Hematopoietic multipotent progenitor cell treated with erythropoietin and hydrocortisone succinate and interleukin-3 and kit ligand, for 15 days (in vitro differentiated cells): ENCODE measurements at regions not wholly inside any gene's neighbourhood (a gene's known extent, or its start where the extent isn't known, plus 50 kb on each side); places are given as distances from the start of the nearest gene placed in this dataset.

ENCODE experiments used
- DNase-seq: peaks from one replicate; pipeline ENCODE4 v3.0.0-alpha.2; 2015; ENCODE audit warnings: low spot score

DNA sequence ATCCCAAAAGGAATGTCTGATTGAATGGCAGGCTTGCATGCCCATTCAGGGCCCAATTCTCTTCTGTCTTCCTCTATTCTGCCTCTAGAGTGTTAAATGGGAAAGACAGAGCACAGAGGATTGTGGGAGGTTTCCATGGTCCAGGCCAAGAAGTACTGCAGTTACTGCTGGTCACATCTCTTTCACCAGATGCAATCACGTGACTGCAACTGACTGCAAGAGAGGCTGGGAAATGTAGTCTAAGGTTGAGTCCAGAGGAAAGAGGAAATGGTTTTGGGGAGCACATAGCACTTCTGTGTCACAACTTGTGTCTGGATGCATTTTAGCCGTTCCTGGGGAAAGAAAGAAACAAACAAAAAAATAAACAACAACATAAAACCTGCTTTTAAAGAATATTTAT lies 336.4 kb upstream of the BTBD3 start:
- no peak for DNase-seq

DNA sequence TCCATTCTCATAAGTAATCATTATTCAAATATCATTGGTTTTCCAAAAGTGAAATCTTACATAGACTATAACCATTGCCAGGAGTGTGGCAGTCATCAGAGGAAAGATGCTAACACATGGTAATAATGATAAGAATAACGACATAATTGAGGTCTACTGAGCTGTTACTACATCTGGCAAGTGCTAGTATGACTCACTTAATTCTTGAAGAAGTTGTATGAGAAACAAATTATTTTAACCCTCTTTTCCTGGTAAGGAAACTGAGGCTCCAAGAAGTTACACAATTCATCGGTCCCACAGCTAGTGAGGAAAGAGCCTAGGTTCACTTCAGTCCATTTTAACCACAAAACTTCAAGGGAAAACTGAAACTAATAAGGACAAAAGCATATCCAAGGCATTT lies 335.6 kb upstream of the BTBD3 start:
- no peak for DNase-seq

DNA sequence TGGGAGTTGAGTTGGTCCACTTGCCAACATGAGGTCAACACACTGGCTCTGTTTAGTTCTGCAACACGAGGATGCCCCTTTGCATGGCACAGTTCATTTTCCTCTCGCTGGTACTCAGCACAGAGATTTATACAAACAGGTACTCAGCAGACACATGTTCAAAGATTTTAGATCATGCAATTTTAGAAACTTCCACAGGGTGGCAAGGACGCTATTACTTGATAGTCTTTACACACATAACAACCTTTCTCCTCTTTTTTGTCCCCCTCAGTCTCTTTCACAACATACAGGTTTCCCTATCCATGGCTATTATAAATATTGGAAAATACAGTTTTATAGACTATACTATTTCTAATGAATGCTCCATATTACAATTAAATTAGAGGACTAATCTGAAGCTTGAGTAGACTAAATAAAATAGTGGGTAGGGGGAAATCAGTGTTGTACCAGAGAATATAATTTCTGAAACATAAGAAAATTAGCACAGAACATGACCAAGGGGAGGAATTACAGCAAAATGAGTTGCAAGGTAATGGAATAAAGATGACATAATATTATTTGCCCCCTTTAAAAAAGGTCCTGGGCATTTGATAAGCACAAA lies 331.8 kb upstream of the BTBD3 start:
- DNase-seq = no peak

DNA sequence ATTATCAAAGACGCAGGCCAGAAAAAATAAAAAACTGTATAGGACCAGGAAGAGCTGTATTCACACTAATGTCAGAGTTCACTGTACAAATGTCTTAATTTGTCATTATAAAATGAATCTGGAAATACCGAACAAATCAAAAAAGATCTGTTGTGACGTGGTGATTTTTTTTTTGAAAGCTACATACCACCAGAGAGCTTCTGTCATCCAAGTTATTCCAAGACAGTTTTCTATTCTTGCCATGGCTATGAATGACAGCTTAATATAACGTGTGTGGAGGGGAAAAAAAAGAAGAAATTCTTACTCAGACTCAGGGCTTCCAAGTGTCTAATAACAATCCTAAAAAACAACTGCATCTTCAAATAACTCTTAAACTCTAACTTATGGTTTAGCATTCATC lies 328.8 kb upstream of the BTBD3 start:
- no peak for DNase-seq

DNA sequence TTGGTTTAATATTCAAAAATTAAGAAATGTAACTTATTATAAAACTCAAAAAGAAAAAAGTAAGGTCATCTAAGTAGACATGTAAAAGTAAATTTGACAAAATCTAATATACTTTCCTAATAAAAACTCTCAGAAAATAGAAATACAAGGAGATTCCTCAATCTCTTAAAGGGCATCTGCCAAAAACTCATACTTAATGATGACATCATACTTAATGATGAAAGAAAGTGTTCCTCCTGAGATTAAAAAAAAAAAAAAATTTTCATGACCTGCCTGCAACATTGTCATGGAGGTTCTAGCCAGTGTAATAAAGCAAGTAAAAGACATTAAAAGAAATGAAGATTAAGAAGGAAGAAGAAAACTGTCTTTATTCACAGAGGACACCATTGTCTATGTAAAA lies 325.7 kb upstream of the BTBD3 start:
- DNase-seq = no peak

DNA sequence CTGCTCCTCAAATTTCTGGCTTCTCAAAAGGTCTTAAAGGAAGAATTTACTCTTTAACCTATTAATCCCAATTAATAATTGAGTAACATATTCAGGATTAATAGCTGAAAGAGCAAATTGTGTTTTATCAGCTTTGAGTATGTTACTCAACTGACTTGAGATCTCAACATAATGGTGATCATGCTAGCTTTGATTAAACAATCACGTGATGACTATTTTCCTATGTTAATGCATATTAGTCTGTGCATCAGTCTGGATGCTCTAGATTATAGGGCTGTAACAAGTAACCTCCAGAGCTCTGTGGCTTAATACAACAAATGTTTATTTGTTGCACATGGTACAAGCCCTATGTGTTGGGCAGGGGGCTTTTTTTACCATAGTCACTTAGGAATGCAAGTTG lies 313.4 kb upstream of the BTBD3 start:
- no peak for DNase-seq

DNA sequence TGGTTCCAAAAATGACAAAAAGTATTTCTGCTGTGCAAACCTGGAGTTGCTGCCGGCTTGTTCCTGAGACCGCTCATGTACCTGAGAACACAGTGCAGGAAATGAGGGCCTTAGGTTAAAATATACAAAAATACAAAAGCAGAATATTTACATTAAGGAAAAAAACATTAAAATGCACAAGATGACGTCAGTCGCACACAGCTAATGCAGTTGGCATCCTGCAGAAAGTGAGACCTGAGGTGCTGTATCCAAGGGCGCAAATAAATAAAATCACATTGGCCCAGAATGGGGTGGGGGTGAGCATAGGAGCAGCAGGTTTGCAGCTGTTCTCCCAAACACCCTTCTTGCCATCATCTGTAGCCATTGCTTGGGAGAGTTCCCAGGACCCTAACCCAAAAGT lies 310.6 kb upstream of the BTBD3 start:
- no peak for DNase-seq

DNA sequence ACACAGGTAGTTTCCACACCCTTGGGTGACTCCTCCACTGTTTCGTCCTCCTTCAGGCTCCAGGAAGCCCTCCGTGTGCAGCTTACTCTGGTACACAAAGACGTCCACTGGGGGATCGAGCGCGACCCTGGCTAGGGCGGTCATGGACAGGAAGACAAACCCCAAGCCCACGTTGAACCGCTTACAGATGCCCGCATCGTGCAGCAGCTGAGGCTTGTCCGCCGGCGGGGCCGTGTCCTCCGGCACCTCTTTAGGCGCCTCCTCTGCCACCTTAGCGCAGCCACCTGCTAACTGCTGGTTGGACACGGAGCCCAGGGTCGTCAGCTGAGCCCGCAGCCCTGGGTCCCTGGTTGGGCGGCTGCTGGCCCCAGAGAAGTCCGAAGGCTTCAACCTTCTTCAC lies 309.0 kb upstream of the BTBD3 start:
- DNase-seq = no peak

DNA sequence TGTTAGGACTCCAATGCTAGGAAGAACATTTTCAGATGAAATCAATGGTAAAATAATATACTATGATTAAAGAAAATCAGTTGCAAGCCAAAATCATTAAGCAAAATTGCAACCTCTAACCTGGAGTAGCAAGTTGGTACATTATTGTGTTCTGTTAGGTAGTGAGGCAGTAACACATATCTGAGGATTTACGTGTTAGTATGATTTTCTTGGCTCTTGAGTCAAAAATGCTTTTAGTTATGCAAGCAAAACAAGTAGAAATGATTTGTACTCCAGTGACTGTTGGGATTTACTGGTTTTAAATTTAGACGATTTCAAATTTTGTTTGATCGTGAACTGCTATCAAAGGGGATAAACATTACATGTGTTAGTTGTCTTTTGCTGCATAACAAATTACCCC lies 293.0 kb upstream of the BTBD3 start:
- DNase-seq = no peak

DNA sequence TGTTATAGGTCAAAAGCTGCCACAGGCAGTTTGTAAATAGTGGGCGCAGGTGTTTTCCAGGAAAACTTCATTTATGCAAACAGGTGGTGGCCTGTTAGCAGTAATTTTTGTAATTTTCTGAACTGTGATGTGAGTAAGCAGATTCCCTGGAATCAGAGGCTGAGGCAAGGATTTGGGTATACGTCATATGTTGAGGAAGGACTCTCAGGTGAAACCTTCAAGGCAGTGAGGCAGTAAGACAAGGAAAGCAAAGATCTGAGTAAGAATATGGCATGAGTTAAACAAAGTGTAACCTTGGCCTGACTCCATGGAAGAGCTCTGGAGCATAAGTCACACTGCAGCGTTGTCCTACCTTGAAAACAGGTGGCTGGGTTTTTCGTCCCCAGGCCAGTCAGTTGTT lies 291.1 kb upstream of the BTBD3 start:
- DNase-seq = no peak

DNA sequence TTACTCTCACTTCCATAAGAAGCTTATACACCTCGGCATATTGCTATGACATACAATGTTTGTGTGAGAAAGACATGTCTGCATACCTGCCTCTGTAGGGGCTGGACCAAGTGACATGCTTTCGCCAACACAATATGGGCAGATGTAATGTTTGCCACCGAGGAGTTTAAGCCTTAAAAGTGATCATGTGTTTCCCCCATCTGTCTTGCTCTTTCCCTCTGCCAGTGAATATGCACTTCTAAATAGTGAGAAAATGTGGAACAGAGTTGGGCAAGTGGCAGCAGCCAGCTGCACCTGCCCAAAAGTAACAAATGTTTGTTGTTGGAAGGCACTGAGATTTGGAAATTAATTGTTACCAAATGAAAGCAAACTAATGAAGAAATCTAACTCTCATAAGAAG lies 274.8 kb upstream of the BTBD3 start:
- no peak for DNase-seq

DNA sequence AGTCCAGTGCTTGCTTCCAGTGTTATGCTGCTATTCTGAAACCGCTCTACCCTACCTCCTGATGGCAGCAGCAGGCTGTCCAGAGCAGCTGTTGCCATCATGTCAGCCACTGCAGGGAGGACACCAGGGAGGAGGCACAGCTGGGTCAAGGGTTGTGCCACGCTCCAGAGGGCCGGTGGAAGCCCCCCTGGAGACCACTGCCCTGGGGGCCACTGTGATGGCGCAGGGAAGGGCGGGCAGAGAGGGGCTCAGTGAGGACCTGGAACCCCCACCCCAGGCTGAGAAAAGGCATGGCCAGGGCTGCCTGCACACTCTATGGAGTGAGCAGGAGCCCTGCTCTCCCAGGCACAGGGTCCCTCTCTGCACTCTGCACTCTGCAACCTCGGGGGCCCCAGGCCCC lies 271.3 kb upstream of the BTBD3 start:
- no peak for DNase-seq

DNA sequence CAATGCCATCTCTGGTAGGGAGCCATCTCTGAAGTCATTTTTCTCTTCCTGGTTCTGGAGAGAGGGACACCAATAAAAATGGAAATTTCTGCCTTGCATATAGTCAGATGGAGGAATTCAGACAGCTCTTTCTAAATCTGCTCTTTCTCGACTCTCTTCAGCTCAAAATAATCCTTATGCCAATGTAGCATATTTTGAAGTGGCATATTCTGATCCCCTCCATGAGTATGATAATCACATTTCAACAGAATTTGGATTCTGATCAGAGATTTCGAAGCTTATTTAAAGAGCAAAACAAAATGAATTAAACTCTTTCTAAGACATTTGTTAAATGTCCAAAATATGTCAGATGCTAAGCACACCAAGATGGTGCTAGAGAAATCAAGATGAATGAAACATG lies 267.1 kb upstream of the BTBD3 start:
- no peak for DNase-seq

DNA sequence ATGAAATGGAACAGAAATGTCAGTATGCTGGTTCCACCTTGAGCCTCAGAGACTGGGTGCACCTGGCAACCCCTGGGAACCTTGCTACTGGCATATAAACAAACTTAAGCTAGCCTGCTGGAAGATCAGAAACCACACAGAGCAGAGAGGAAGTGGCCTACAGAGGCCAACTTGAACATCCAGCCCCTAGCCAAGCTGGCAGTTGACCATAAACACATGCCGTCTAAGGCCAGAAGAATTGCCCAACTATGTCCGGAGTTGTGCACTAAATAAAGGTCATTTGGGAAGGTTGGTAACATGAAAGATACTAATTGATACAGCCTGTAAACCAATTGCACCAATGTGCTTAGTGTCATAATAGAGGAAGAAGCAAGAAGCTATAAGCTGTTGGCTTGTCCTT lies 266.6 kb upstream of the BTBD3 start:
- no peak for DNase-seq

DNA sequence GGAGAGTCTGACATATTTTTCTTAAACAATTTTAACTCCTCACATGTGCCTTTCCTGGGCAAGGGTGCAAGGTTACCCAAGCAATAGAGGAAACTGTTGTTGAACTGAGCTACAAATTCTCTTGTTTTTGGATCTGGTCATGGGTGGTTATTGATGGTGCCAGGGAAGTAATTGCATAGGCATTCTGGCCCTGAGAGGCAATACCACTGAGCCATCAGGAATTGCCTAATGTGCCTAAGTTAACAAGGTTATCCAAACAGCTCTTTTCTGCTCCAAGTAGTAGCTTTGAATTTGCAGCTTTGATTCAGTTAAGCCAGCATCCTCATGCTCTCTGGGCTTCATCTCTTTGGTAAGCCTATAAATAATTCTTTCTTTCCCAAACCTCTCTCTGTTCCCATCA lies 266.0 kb upstream of the BTBD3 start:
- DNase-seq = no peak

DNA sequence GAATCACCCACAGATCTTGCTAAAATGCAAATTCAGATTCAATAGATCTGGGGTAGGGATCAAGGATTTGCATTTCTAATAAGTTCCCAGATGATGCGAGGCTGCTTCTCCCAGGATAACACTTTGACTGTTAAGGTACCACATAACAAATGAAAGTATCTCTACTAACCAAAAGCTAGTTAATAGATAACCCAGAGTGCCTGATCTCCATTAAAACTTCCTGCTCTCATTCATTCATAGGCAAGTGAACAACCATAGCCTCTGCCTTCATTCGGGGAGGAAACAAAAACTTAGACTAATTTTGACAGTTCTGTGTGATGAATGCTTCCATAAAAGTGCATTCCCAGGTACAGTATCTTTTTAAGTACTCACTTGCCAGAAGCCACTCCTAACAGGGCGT lies 265.6 kb upstream of the BTBD3 start:
- no peak for DNase-seq

DNA sequence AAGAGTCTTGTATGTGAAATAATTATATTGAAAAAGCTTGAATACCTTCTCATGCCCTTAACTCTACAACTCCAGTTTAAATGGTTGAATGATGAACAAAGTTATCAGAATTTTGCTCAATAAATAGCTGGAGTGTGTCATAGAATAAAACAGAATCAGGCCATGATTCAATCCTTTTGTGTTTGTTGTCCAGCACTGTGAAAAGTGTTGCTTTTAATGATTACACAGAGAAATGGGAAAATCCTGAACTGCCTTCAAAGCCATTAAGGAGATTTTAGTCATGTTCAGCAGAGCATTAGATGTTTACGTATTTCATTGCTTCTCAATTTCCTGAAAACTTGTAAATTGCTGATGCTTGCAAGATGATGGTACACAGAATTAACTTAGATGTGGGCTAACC lies 262.9 kb upstream of the BTBD3 start:
- DNase-seq = no peak

DNA sequence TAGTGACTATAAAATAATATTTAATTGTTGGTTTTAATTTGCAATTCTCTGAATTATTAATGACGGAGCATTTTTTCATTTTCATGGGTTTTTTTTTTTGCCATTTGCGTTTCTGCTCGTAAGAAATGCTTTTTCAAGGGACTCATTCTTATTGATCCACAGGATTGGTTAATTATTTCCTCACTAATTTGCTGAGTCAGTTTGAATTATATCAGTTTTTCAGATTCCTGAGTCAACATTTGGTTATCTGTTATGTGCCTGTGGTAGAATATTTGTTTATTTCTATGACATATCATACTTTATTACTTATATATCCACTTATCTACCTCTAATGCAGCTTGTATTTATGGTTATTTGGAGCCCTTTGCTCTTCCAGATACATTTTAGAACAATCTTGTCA lies 257.0 kb upstream of the BTBD3 start:
- DNase-seq = no peak

DNA sequence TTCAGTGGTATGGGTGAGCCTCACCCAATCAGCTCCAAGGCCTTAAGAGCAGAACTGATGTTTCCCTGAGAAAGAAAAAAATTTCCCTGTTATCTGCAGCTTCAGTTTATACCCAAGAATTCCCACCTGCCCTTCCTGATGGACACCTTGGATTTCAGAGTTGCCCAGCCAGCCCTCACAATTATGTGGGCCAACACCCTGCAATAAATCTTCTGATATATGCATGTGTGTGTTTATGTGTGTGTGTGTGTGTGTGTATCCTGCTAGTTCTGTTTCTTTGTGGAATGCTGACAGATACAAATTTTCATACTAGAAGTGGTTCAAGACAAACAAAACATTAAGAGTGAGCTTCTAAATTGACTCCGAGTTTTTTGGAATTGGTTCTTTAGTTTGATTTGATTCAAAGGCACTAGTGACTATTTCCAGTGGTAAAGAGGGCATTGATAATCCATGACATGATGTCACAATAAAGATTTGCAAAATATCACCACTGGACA lies 246.6 kb upstream of the BTBD3 start:
- DNase-seq = no peak

DNA sequence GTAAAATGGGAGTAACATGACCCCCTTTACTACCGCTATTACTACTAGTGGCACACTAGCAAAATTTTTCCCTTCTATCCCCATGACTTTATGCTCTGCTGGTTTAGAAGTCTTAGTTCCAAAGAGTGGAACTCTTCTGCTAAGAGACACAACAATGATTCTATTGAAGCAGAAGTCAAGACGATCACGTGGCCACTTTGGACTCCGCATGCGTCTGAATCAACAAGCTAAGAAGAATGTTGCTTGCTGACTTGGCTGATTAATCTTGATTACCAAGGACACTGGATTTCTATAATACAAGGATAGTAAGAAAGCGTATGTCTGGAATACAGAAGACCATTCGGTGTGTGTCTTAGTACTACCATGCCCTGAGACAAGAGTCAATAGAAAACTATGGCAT lies 244.7 kb upstream of the BTBD3 start:
- DNase-seq = no peak

DNA sequence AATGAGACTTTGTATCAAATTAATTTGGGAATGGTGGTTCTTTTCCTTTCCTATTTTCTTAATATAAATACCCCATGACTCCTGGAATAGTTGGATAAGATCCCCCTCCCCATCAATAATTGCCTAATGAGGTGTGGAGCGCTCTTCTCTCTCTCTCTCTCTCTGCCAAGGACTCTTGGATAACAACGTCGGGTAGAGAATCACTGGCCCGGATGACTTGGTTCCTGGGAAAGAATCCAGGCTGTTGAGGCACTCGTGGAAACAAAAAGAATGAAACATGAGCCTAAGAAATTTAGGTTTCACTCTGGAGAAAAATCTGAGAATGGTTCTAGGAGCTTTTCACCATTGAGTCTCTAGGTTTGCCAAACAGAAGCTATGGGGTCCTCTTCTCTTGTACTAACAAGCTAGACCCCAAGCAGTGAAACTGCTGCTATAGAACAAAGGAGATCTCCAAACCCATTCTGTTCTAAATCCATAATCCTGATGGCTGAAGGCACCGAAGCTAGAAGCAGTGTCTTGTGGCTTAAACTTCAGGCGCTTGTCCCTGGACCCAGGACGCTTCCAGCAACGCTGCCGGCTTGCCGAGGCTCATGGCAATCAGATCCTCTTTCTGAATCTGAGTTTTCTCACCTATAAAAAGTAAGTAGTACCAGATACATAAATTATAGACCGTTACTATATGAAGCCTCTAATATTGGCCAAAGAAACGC lies 241.6 kb upstream of the BTBD3 start:
- DNase-seq = no peak

DNA sequence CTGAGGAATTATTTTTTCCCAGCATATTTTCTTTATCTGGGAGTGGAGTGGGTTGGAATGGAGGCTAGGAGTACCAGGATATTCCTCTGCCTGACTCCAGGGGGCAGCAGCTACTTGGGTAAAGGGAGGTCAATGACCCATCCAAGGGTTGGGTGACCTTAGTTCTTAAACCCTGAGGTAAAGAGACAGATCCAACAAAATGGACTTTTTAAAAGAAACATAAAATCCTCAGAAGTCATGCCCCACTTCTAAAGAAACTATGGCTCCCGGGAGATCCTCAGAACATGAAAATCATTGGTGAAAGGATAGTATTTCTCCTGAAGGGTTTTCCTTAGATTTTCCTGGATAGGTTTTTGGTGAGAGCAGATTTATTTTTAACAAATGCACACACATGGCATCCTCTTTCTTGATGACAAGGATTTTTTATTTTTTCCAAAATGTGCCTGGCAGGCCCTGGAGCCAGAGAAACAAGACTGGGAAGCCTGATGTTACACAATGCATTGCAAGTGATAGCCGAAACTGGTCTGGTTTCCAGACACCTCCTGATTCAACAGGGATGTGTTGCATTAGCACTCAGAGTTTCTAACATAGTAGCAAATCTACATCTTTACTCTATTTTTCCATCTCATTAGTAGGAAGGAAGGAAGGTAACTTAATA lies 240.9 kb upstream of the BTBD3 start:
- DNase-seq = peak; percentile 5

DNA sequence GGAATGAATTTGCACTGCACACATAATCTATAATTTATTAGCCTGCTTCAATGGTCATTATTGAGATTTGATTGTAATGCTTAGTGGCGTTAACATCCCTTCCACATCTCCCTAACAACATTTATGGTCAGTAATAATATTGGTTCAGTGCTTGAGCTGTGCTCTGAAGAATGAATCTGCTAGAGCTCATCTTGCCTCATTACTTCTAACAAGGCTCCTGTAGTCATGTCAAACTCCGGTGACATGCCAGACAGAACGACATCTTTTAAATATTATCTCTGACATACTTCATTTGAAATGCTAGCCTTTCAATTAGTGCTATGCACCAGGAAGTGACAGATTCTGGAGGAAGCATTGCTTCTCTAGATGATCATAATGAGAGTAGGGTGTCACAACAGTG lies 240.3 kb upstream of the BTBD3 start:
- no peak for DNase-seq

DNA sequence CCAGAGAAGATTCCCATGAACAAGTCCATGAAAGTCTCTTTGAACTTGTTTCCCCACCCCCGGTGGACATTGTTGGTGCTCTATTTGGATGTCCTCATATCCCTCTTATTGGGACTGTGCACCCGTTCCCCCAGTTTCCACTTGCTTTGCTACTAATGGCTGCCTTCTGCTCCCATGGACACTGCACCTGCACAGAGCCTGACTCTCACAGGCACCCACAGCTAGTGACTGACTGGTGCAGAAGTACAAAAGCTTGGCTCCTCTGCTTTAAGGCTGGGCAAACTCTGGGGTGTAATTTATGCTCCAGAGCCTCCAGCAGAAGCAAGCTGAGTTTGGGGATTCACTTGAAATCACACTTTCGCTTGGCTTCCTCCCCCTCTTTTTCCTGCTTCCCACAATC lies 239.9 kb upstream of the BTBD3 start:
- DNase-seq = no peak
